ENCODE measurements at regions not wholly inside any gene's neighbourhood (a gene's known extent, or its start where the extent isn't known, plus 50 kb on each side); places are given as distances from the start of the nearest gene placed in this dataset.

DNA sequence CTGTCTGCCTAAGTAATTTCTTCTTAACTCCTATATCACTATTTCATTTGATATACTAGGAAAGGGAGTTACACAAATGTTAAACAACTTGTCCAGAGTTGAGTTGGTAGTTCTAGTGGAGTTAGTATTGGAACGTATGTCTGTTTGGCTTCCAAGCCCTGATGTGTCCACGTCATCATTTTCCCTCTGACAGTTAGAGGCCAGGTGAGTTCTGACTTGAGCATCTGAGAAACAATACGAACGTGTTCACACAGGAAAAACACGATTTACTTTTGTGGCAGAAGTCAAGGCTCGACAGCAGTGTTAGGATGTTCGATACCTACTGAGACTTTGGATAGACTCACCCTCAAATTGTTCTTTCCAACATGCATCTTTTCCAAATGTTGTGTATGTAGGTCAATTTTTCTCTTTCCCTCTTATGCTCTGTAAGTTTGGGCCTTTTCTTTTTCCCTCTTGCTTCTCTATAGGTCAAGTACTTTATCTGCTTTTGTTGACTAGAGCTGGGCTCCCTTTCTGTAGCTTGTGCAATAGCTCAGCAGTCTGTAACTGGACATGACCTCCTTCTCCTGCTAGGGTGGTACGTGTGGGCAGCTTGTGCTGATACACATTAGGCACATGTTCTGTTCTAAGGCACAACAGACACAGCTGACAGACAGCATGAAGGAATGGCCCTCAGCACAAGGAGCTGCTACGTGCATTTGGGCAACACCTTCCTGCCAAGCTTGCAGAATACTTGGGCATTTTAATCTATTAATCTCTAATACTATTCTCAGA is 222.9 kb downstream of the PTEN start:
- H3K4me1 ChIP-seq: peaks cover 14 to 39% (median 18%) of the 10 kb centered on the region in 3 donors
- H3K27me3 ChIP-seq: no peaks in the 10 kb centered on the region
- no peak for DNase-seq
- no peak overlapping the region for H3K27ac ChIP-seq
- 88% methylated on average over 9 of the region's 9 CpGs for whole genome bisulfite sequencing, 2 donors
- no peaks in the 10 kb centered on the region for H3K9me3 ChIP-seq
- H3K4me3 ChIP-seq: no peak overlapping the region
- FAIRE-seq: no peak
- TF ChIP-seq, protein P1, sequence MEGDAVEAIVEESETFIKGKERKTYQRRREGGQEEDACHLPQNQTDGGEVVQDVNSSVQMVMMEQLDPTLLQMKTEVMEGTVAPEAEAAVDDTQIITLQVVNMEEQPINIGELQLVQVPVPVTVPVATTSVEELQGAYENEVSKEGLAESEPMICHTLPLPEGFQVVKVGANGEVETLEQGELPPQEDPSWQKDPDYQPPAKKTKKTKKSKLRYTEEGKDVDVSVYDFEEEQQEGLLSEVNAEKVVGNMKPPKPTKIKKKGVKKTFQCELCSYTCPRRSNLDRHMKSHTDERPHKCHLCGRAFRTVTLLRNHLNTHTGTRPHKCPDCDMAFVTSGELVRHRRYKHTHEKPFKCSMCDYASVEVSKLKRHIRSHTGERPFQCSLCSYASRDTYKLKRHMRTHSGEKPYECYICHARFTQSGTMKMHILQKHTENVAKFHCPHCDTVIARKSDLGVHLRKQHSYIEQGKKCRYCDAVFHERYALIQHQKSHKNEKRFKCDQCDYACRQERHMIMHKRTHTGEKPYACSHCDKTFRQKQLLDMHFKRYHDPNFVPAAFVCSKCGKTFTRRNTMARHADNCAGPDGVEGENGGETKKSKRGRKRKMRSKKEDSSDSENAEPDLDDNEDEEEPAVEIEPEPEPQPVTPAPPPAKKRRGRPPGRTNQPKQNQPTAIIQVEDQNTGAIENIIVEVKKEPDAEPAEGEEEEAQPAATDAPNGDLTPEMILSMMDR (IDR thresholded peaks at IDR 0.05): no peak
- intact Hi-C loops (cut with DNase I): no loop called here
- H3K36me3 ChIP-seq: no peaks in the 10 kb centered on the region
- ATAC-seq: no peak

DNA sequence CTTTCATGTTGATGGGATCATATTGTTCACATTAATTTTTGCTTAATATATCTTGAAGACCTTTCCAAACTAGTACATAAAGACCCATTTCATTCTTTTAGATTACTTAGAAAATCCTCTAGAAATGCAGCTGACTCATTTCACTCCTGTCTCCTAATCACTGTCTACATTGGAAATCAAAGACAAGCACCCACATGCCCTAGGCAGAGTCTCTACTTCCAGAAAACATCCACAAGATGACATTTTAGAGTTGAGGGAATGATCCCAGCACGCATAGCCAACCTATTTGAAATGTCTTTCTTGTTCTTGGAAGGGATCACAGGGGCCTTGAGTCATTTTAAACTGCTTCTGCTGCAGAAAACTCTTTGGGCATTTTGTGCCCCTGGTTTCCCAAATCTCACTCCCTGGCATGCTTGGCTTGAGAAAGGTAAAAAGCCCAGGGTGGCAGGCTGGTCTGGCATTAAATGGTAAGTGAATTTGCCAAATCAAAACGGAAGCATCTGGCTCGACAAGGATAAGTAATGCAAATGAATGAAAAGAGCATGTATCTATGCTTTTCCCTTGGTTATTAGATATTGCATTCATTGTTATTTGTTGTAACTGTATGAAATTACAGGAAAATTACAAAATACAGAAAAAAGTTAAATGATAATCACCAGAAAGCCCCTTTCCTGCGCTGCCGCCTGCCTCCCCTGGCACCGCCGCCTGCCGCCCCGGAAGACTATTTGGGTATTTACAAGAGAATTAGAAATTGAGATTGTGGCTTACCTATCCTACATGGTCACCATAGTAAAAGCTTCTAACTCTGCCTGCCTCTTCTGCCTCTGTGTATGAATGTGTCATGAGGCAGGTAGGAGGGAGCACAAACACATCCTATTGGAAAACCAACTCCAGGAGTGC is 225.3 kb downstream of the PTEN start:
- ATAC-seq (peak in 1 of 4 donors; percentile 31), DNase-seq (no peak), FAIRE-seq (no peak)
- Histone ChIP-seq H3K4me3 (no peak overlapping the region), H3K4me1 (peaks cover 0 to 18% (median 0%) of the 10 kb centered on the region in 3 donors), H3K27ac (peak overlapping the region in 2 of 4 donors; percentile 34 to 50), H3K9me3 (no peaks in the 10 kb centered on the region), H3K27me3 (no peaks in the 10 kb centered on the region), H3K36me3 (no peaks in the 10 kb centered on the region)
- intact Hi-C loops (cut with DNase I): no loop called here
- TF ChIP-seq, protein P1 (IDR thresholded peaks at IDR 0.05): no peak
- 79 to 83% methylated on average over 9 of the region's 9 CpGs for WGBS, 2 donors

DNA sequence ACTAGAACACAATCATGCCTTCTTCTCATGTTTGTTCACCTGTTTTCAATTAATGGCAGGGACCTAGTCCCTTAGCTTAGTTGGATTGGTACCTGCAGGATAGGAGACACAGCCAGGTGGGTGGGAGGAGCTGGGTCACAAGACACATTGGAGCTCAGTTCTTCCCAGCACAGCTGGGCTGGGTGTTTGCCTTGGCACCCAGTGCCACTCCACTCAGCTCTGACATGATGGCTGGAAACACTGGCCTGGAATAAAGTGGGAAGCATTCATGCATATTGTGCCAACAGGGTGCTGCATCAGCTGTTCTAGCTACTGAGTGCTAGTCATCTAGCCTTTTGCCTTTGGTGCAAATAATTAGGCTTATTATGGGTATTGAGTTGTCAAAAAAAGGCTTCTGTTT is 226.1 kb downstream of the PTEN start:
- no peaks in the 10 kb centered on the region for H3K9me3 ChIP-seq
- ATAC-seq: peak; percentile 96 to 99 (median 98)
- H3K27me3 ChIP-seq: no peaks in the 10 kb centered on the region
- TF ChIP-seq, protein P1 (IDR thresholded peaks at IDR 0.05): no peak
- peaks cover 0 to 18% (median 0%) of the 10 kb centered on the region in 3 donors for H3K4me1 ChIP-seq
- no peaks in the 10 kb centered on the region for H3K36me3 ChIP-seq
- intact Hi-C loops (cut with DNase I): no loop called here
- peak; percentile 68 to 92 (median 88) for DNase-seq
- no peak overlapping the region for H3K4me3 ChIP-seq
- peak overlapping the region in 2 of 4 donors; percentile 34 to 50 for H3K27ac ChIP-seq
- FAIRE-seq: no peak

DNA sequence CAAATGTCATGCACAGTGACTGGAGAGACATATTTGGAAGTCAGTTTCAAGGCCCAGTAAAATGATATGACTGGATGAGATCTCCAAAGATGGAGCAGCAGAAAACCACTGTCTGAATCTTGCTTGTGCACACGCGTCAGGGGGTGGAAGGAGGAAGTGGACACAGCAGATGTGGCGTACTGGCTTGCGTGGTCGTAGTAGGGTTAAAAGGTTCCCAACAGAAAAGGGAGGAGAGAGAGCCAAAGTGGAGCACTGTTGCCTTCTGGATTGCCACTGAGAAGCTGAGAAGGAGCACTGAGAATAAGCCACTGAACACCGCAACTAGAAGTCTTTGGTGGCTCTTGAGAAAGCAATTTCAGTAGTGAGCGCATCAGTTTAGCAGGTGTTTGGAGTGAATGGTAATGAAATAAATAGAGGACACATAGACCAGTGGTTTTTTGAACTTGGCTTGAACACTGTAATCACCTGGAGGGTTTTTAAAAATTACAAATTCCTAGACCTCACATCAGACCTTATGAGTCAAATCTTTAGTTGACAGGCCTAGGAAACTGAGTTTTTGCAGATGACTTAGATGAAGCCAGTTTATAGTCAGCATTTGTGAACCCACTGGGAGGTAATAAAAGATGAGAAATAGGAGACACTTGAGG is 227.3 kb downstream of the PTEN start:
- FAIRE-seq (no peak), ATAC-seq (no peak), DNase-seq (no peak)
- intact Hi-C loops (cut with DNase I): no loop called here
- WGBS, 2 donors: 92 to 95% methylated on average over 7 of the region's 7 CpGs
- H3K9me3 ChIP-seq: no peaks in the 10 kb centered on the region
- no peaks in the 10 kb centered on the region for H3K27me3 ChIP-seq
- no peak overlapping the region for H3K27ac ChIP-seq
- H3K36me3 ChIP-seq: no peaks in the 10 kb centered on the region
- TF ChIP-seq, protein P1 (IDR thresholded peaks at IDR 0.05): no peak
- H3K4me1 ChIP-seq: peaks cover 3 to 26% (median 4%) of the 10 kb centered on the region in 3 donors
- H3K4me3 ChIP-seq: no peak overlapping the region

Data from pancreas (tissue), 10 donors.